PFSK-1 (cell line): ENCODE measurements at regions not wholly inside any gene's neighbourhood (a gene's known extent, or its start where the extent isn't known, plus 50 kb on each side); places are given as distances from the start of the nearest gene placed in this dataset.

Experiments used
- POLR2AphosphoS5 ChIP-seq: IDR thresholded peaks from 2 replicates; pipeline ENCODE4 v1.6.1; 2012; ENCODE audit warnings: low read depth, mild to moderate bottlenecking, control low read depth, low read length, moderate library complexity
- SIN3A ChIP-seq: IDR thresholded peaks from 2 replicates; pipeline ENCODE4 v1.6.1; 2012; ENCODE audit warnings: mild to moderate bottlenecking, low read length, moderate library complexity, borderline replicate concordance; ENCODE audit not compliant: insufficient read depth
- TAF1 ChIP-seq: IDR thresholded peaks from 2 replicates; pipeline ENCODE4 v1.6.1; 2012; ENCODE audit warnings: low read length, control low read depth, borderline replicate concordance; ENCODE audit not compliant: insufficient read depth
- TF ChIP-seq, protein P1 (sequence below), 2 experiments: IDR thresholded peaks; 2 replicates each; pipeline versions ENCODE4 v1.6.1 to v1.8.0; 2011 to 2012; ENCODE audit warnings: low read depth in 2 of 2, low read length in 2 of 2, control low read depth in 1 of 2, inconsistent platforms in 1 of 2, mild to moderate bottlenecking in 1 of 2, moderate library complexity in 1 of 2; ENCODE audit not compliant: insufficient read depth in 1 of 2

DNA sequence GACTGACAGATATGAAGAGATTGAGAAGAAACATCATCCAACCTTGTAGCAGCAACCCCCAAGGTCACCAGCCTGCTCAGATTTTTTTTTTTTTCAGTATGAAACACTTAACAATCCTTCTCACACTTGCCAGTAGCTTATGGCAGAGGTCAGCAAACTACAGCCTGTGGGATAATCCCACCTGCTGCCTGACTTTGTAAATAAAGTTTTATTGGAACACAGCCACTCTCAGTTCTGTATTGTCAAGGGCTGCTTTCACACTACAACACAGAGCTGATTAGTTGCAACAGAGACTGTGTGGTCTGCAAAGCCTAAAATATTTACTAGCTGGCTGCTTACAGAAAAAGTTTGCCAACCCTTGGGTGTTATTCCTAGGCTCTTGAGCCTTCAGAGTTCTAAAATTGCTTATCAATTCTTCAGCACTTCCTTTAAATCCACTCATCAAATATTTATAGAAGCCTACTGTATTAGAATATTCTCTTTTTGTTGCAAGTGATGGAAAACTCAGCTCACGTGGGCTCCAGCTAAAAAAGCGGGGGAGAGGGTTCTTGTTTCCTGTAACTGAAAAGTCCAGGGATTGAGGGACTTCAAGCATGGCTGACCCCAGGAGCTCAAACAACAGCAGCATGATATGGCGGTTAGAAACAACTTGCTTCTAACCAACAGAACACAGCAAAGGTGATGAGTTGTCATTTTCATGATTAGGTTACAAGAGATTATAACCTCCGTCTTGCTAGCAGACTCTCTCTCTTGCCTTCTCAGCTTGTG, 246.1 kb downstream of the SHQ1 start:
- TF ChIP-seq POLR2AphosphoS5 (no peak), TAF1 (no peak), SIN3A (no peak)
- TF ChIP-seq, protein P1, sequence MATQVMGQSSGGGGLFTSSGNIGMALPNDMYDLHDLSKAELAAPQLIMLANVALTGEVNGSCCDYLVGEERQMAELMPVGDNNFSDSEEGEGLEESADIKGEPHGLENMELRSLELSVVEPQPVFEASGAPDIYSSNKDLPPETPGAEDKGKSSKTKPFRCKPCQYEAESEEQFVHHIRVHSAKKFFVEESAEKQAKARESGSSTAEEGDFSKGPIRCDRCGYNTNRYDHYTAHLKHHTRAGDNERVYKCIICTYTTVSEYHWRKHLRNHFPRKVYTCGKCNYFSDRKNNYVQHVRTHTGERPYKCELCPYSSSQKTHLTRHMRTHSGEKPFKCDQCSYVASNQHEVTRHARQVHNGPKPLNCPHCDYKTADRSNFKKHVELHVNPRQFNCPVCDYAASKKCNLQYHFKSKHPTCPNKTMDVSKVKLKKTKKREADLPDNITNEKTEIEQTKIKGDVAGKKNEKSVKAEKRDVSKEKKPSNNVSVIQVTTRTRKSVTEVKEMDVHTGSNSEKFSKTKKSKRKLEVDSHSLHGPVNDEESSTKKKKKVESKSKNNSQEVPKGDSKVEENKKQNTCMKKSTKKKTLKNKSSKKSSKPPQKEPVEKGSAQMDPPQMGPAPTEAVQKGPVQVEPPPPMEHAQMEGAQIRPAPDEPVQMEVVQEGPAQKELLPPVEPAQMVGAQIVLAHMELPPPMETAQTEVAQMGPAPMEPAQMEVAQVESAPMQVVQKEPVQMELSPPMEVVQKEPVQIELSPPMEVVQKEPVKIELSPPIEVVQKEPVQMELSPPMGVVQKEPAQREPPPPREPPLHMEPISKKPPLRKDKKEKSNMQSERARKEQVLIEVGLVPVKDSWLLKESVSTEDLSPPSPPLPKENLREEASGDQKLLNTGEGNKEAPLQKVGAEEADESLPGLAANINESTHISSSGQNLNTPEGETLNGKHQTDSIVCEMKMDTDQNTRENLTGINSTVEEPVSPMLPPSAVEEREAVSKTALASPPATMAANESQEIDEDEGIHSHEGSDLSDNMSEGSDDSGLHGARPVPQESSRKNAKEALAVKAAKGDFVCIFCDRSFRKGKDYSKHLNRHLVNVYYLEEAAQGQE (IDR thresholded peaks at IDR 0.05; ENCODE audit: insufficient read depth in 1 of 2, low read depth in 2 of 2, low read length in 2 of 2) = no peak
